Hepatocyte (in vitro differentiated cells): ENCODE measurements at regions not wholly inside any gene's neighbourhood (a gene's known extent, or its start where the extent isn't known, plus 50 kb on each side); places are given as distances from the start of the nearest gene placed in this dataset.

Source experiments
- DNase-seq: peaks from one replicate; pipeline ENCODE4 v3.0.0-alpha.2; 2016; ENCODE audit warnings: low spot score
- H2AFZ ChIP-seq: fragments of 200-600 bp; sonication (generic); 2 replicates; pipeline ENCODE4 v1.6.0; 2016; ENCODE audit warnings: antibody characterized with exemption, mild to moderate bottlenecking
- H3K27ac ChIP-seq: fragments of 200-600 bp; sonication (generic); 2 replicates; pipeline ENCODE4 v1.5.1; 2016; ENCODE audit warnings: mild to moderate bottlenecking
- H3K27me3 ChIP-seq: fragments of 200-600 bp; sonication (generic); 2 replicates; pipeline ENCODE4 v1.6.1; 2016
- H3K36me3 ChIP-seq: fragments of 200-600 bp; sonication (generic); replicated peaks from 2 replicates; pipeline ENCODE4 v1.5.1; 2016; ENCODE audit warnings: low read depth; ENCODE audit not compliant: insufficient read depth
- H3K4me1 ChIP-seq: fragments of 200-600 bp; sonication (generic); 2 replicates; pipeline ENCODE4 v1.5.1; 2016; ENCODE audit warnings: mild to moderate bottlenecking, moderate library complexity; ENCODE audit not compliant: insufficient read depth
- H3K4me2 ChIP-seq: fragments of 200-600 bp; sonication (generic); 2 replicates; pipeline ENCODE4 v1.6.0; 2016
- H3K4me3 ChIP-seq: fragments of 200-600 bp; sonication (generic); 2 replicates; pipeline ENCODE4 v1.5.1; 2016; ENCODE audit warnings: mild to moderate bottlenecking
- H3K79me2 ChIP-seq: fragments of 200-600 bp; sonication (generic); 2 replicates; pipeline ENCODE4 v1.6.0; 2017; ENCODE audit warnings: mild to moderate bottlenecking
- H3K9me2 ChIP-seq: fragments of 200-600 bp; sonication (generic); replicated peaks from 2 replicates; pipeline ENCODE4 v1.6.0; 2017; ENCODE audit warnings: mild to moderate bottlenecking; ENCODE audit not compliant: insufficient read depth
- H3K9me3 ChIP-seq: fragments of 200-600 bp; sonication (generic); 2 replicates; pipeline ENCODE4 v1.5.1; 2016; ENCODE audit warnings: low read depth, mild to moderate bottlenecking
- H4K20me1 ChIP-seq: fragments of 200-600 bp; sonication (generic); 2 replicates; pipeline ENCODE4 v1.6.0; 2016; ENCODE audit warnings: mild to moderate bottlenecking; ENCODE audit not compliant: insufficient read depth, poor library complexity, severe bottlenecking
- EZH2 ChIP-seq: fragments of 200-600 bp; sonication (generic); IDR thresholded peaks from 2 replicates; pipeline ENCODE4 v1.6.1; 2016; ENCODE audit warnings: antibody characterized with exemption, mild to moderate bottlenecking, borderline replicate concordance
- EZH2phosphoT487 ChIP-seq: fragments of 200-600 bp; sonication (generic); IDR thresholded peaks from one replicate; pipeline ENCODE4 v1.6.1; 2018; ENCODE audit warnings: antibody characterized with exemption, mild to moderate bottlenecking, low read depth, moderate library complexity; ENCODE audit not compliant: unreplicated experiment, severe bottlenecking
- WGBS: methylation state at CpG from one replicate; pipeline ENCODE4 v1.1.6; 2016; ENCODE audit warnings: low lambda C conversion rate; ENCODE audit errors: missing lambda C conversion rate; 5-methylcytosine and 5-hydroxymethylcytosine counted together
- TF ChIP-seq, protein P1 (sequence below): fragments of 200-600 bp; sonication (generic); IDR thresholded peaks from 2 replicates; pipeline ENCODE4 v1.5.1; 2016; ENCODE audit warnings: antibody characterized with exemption, mild to moderate bottlenecking; ENCODE audit not compliant: poor library complexity

DNA sequence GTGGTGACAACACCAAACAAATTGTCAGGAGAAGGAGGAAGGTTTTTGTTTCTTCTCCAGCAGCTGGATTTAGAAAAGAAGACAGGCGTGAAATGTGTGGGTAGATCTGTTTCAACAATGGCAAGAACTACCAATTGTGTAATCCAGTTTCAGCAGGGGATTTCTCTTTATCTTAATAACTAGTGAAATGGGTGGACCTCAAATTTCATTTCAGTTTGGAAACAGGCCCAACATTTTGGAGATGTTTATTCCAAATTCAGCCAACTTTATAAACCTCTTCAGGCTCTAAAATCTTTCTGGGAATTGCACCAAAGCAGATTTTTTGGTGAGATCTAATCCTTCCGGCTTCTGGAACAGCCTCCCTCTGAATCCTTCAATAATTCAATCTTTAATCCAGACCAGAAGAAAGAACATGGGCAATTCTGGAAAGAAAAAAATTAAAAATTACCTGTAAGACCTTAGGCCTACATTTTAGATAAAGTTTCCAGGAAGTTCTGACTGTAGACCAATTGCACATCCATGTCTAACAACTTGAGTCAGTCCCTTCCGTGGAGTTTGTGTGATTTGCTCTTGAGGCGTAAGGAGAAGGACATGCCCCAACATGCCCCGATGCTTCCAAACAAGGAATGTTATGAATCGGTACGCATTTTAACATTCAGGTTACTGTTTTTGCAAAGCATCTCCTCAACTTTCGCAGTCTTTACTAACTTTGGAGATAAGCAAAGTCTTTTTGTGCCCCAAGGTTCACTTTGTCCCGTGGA, 423.6 kb downstream of the IRX1 start:
- H4K20me1 ChIP-seq, result no peaks in the 10 kb centered on the region
- H3K4me3 ChIP-seq, result no peak overlapping the region
- H3K27ac ChIP-seq, result no peak overlapping the region
- 91% methylated on average over 9 of the region's 9 CpGs for WGBS
- H3K9me3 ChIP-seq, result no peaks in the 10 kb centered on the region
- TF ChIP-seq EZH2phosphoT487, result no peak
- no peaks in the 10 kb centered on the region for H3K9me2 ChIP-seq
- no peaks in the 10 kb centered on the region for H3K27me3 ChIP-seq
- H3K36me3 ChIP-seq, result no peaks in the 10 kb centered on the region
- DNase-seq, result no peak
- H3K79me2 ChIP-seq, result no peaks in the 10 kb centered on the region
- H3K4me1 ChIP-seq, result no peaks in the 10 kb centered on the region
- H2AFZ ChIP-seq, result no peak overlapping the region
- H3K4me2 ChIP-seq, result no peak overlapping the region

DNA sequence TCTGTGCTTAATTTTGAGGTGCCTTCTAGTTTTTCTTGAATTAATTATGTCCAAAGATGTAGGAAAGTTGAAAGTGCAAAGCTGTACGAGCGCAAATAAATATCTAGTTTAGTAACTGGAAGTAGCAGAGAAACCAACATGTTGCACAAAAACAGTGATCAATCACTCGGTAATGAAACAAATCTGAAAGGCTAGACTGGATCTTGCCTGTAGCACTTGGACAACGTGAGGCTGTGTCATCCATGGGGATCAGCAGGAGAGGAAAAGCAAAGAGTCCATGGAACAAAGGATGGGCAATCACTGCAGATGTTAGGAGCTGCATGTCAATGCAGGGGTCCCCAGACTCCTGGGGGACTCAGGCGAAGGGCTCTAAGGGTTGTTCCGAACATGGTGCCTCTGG, 424.2 kb downstream of the IRX1 start:
- Histone ChIP-seq H3K4me2 (no peak overlapping the region), H3K9me3 (no peaks in the 10 kb centered on the region), H3K79me2 (no peaks in the 10 kb centered on the region), H3K27me3 (no peaks in the 10 kb centered on the region), H3K27ac (no peak overlapping the region), H4K20me1 (no peaks in the 10 kb centered on the region), H3K4me1 (no peaks in the 10 kb centered on the region), H3K4me3 (no peak overlapping the region), H3K9me2 (no peaks in the 10 kb centered on the region), H2AFZ (no peak overlapping the region), H3K36me3 (no peaks in the 10 kb centered on the region)
- 93% methylated on average over 6 of the region's 6 CpGs for WGBS
- no peak for DNase-seq
- no peak for TF ChIP-seq EZH2phosphoT487
- no peak for TF ChIP-seq EZH2
- TF ChIP-seq, protein P1, sequence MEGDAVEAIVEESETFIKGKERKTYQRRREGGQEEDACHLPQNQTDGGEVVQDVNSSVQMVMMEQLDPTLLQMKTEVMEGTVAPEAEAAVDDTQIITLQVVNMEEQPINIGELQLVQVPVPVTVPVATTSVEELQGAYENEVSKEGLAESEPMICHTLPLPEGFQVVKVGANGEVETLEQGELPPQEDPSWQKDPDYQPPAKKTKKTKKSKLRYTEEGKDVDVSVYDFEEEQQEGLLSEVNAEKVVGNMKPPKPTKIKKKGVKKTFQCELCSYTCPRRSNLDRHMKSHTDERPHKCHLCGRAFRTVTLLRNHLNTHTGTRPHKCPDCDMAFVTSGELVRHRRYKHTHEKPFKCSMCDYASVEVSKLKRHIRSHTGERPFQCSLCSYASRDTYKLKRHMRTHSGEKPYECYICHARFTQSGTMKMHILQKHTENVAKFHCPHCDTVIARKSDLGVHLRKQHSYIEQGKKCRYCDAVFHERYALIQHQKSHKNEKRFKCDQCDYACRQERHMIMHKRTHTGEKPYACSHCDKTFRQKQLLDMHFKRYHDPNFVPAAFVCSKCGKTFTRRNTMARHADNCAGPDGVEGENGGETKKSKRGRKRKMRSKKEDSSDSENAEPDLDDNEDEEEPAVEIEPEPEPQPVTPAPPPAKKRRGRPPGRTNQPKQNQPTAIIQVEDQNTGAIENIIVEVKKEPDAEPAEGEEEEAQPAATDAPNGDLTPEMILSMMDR, result no peak

DNA sequence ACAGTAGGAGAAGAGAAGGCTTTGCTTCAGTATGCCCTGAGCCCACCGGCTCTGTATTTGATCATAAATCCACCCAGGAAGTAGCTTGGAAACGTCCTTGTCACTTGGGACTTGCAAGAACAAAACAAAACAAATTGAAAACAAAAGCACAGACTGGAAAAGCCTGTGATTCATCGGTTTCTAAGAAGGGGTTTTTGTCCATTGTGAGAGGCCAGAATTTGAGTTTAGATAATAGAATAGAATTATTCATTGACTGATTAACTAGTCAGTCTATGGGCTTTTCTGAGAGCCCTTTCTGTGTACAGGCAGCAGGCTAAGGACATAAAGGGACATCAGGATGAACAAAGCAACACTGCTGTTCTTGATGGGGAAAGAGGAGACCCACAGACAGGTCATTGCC, 424.8 kb downstream of the IRX1 start:
- Histone ChIP-seq H3K36me3 (no peaks in the 10 kb centered on the region), H3K4me2 (no peak overlapping the region), H3K27ac (no peak overlapping the region), H4K20me1 (no peaks in the 10 kb centered on the region), H3K9me2 (no peaks in the 10 kb centered on the region), H3K9me3 (no peaks in the 10 kb centered on the region), H2AFZ (no peak overlapping the region), H3K4me1 (no peaks in the 10 kb centered on the region), H3K27me3 (no peaks in the 10 kb centered on the region), H3K79me2 (no peaks in the 10 kb centered on the region), H3K4me3 (no peak overlapping the region)
- TF ChIP-seq EZH2phosphoT487, result no peak
- 74% methylated on average over 3 of the region's 3 CpGs for WGBS
- DNase-seq, result no peak

DNA sequence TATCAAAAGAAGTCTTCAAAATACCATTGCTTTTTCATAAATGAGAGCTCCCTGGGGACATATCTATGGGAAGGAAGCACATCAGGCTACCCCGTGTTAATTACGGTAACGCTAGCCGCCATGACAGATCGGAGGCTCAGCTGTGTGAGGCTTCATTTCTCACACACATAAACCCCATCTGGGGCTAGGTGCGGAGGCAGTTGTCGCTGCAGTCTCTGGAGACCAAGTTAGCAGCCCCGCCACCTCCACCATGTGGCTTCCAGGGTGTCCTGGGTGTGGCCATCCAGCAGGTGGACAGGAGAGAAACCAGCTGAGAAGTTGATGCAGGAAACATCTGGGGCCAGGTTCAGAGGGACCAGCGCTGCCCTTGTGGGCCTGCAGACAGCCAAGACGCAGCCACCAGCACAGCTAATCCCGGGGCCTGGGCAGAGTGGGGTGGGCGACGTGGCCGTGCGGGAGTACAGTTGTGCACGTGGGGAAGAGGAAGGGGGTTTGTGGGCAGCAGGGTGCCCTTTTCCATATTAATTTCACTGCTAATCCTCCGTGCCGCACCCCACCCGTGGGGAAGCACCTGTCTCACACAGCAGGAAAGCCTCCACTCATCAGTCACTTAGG, 426.5 kb downstream of the IRX1 start:
- no peaks in the 10 kb centered on the region for H3K9me3 ChIP-seq
- H3K4me3 ChIP-seq, result no peak overlapping the region
- H3K4me1 ChIP-seq, result no peaks in the 10 kb centered on the region
- no peak overlapping the region for H2AFZ ChIP-seq
- no peak for DNase-seq
- no peaks in the 10 kb centered on the region for H4K20me1 ChIP-seq
- no peaks in the 10 kb centered on the region for H3K27me3 ChIP-seq
- no peak overlapping the region for H3K4me2 ChIP-seq
- no peak for TF ChIP-seq EZH2phosphoT487
- TF ChIP-seq, protein P1, result no peak
- no peak for TF ChIP-seq EZH2
- H3K9me2 ChIP-seq, result no peaks in the 10 kb centered on the region
- H3K27ac ChIP-seq, result no peak overlapping the region
- no peaks in the 10 kb centered on the region for H3K79me2 ChIP-seq
- H3K36me3 ChIP-seq, result no peaks in the 10 kb centered on the region
- WGBS, result 82% methylated on average over 15 of the region's 19 CpGs
